ENCODE measurements at regions not wholly inside any gene's neighbourhood (a gene's known extent, or its start where the extent isn't known, plus 50 kb on each side); places are given as distances from the start of the nearest gene placed in this dataset.
"Not testable (repeated sequence)": the region's sequence is repeated elsewhere in the genome, so short reads cannot be mapped to it uniquely, and the experiment has no call there.

- not testable (repeated sequence) for DNase-seq (ENCODE audit: low read depth, low spot score)
These were observed 79.2 kb downstream of the PXDC1 start for GRCh38 chr6:3672339-3672738.

GRCh38 chr6:3671382-3671781 is 80.1 kb downstream of the PXDC1 start:
- DNase-seq (ENCODE audit: low read depth, low spot score) = no peak

GRCh38 chr6:3670356-3670755 is 81.2 kb downstream of the PXDC1 start:
- no peak for DNase-seq (ENCODE audit: low read depth, low spot score)

- no peak for DNase-seq (ENCODE audit: low read depth, low spot score)
These were observed 81.6 kb downstream of the PXDC1 start for GRCh38 chr6:3669916-3670315.

GRCh38 chr6:3665608-3666007 is 85.9 kb downstream of the PXDC1 start:
- DNase-seq (ENCODE audit: low read depth, low spot score) = no peak

DNA sequence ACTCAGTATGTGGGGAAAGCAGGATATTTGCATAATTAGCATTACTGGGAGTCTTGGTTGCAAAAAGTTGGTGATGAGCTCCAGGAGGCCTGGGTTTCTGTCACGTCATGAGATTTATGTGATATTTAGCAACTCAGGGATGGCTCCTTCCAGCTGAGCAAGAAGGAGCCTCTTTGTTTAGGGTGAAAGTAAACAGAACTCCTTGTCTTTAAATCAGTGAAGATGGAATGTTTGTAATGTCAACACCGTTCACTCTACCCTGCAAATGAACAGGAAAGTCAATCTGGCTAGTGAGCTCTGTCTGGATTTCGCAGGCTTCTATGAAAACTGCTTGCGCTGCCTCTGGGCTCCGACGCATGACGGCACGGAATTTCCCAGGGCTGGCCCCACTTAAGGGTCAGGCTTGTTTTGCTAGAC is 86.9 kb downstream of the PXDC1 start:
- peak; percentile 86 for DNase-seq (ENCODE audit: low read depth, low spot score)

GRCh38 chr6:3663811-3664210 is 87.7 kb downstream of the PXDC1 start:
- no peak for DNase-seq (ENCODE audit: low read depth, low spot score)

DNA sequence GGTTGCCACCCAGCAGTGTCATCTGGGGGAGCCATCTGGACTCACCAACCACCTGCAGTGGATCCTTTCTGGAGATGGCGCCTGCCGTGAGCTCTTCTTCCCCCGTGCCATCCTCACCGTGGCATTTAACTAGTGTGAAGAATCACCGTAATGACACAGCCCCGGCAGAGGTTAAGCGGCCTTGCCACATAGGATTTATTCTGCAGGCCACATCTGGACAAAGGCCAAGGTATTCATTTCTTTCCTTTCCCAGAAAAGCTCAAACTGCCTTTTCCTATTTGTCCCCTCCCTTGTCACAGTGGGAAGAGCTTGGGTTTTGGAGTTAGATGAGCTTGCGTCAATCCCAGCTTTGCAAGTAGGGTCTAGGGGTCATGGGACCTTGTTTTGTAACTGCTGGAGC is 88.4 kb downstream of the PXDC1 start:
- DNase-seq (ENCODE audit: low read depth, low spot score) = no peak

DNA sequence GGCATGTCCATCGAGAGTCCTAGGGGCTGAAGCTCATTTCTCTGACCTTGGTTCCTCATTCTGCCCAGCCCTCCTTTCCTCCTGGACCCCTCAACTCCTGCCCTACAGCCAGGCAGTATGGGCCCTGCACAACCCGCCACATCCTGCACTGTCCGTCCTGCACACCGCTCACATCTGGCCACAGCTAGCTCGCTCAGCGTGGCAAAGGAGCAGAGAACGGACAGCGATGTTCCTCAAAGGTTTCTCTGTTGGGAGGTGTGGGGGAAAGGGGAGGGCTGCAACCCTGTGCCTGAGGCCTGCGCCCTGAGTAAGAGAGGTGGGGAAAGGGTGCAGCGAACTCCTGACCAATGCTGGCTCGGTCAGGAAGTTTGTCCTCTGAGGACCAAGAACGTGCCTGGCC is 90.1 kb downstream of the PXDC1 start:
- no peak for DNase-seq (ENCODE audit: low read depth, low spot score)

- no peak for DNase-seq (ENCODE audit: low read depth, low spot score)
These were observed 91.0 kb downstream of the PXDC1 start for GRCh38 chr6:3660473-3660872.

GRCh38 chr6:3659748-3660147 is 91.8 kb downstream of the PXDC1 start:
- no peak for DNase-seq (ENCODE audit: low read depth, low spot score)

DNA sequence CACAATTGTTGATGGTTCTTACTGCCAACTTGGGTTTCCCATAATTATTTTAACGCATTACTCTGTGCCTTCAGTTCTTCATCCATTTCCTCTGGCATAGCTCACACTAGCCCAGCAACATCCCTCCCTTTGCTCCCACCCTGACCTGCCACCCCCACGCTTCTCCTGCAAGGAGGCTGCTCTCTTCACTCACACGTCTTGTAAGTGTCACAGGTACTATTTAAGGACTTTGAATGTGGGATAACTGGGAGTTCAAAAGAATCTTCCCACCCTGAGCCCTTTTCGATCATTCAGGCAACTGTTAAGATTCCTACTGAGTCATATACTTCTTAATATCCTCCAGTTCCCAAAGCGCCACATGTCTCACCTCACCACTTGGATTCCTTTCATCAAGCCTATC is 95.4 kb downstream of the PXDC1 start:
- DNase-seq (ENCODE audit: low read depth, low spot score) = no peak

GRCh38 chr6:3654898-3655297 is 96.6 kb downstream of the PXDC1 start:
- DNase-seq (ENCODE audit: low read depth, low spot score) = no peak

DNA sequence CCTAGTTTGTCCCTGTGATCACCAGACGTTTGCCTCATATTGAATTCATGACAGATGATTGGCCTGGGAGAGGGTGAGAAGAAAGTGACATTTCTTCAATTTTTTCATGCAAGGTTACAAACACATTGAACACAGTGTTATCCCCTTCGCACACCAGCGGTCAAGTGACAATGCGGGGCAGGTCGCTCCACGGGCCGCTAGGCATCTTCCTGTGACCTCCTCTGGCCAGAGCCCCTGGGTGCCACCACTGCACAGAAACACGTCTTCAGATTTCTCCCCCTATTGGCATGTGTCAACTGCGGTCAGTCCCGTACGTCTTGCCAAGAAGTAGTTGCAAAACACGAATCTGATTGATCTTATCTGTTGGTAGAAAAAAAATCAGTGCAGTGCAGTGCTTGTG is 97.1 kb downstream of the PXDC1 start:
- no peak for DNase-seq (ENCODE audit: low read depth, low spot score)

DNA sequence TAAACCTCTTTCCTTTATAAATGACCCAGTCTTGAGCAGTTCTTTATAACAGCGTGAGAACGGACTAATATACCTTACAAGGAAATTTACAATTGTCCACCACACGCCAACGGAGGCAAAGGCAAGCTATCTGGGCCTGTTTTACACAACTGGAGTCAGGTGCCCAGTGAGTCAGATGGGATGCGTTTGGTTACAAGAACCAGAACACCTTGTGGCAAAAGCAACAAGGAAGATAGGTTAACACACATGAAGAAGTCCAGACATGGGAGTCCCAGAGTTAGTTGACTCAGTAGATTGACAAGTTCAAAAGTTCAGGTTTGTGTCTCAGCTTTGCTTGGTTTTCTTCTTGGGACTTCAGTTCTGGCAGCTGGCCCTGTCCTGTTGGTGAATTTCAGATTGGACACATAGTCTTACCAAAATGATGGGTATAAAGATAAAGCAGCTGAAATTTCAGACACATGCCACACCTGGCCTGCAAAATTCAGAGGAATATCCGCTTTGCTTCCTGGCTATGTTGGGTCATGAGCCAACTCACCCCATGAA is 97.9 kb downstream of the PXDC1 start:
- no peak for DNase-seq (ENCODE audit: low read depth, low spot score)

GRCh38 chr6:3651698-3652229 is 99.7 kb downstream of the PXDC1 start:
- no peak for DNase-seq (ENCODE audit: low read depth, low spot score)

DNA sequence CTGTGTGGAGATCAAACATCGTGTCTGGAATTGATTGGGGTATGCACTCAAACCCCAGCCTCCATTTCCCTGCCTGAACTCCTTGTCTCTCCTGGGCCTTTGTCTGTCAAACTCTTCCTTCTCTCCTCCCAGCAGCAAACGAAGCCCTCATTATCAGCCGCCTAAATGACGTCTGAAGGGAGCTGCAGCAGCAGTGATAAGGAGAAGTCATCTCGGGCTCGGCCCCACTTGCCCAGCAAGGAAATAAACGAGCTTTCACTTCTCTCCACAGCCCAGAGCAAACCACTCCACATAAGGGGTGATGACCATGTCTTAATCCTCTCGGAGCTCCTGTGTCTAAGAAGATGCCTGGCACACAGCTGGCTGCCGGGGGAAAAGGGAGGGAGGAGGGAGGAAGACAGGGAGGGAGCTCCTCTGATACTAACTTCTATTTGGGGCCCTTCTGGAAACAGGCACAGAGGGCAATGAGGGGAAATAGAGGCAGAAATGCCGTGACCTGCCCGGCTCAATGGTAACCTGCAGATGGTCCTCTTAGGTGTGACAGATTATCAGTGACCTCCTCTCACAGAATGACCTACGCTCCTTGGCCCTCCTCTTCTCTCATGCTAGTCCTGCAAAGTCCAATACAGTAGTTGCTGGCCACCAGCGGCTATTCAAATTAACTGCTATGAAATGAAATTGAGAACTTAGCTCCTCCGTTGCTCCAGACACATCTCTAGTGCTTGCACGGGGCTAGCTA is 100.4 kb downstream of the PXDC1 start:
- DNase-seq (ENCODE audit: low read depth, low spot score) = no peak

- no peak for DNase-seq (ENCODE audit: low read depth, low spot score)
These were observed 101.2 kb downstream of the PXDC1 start for GRCh38 chr6:3650076-3650958.

- DNase-seq (ENCODE audit: low read depth, low spot score) = no peak
These were observed 102.8 kb downstream of the PXDC1 start for GRCh38 chr6:3648724-3649123.

GRCh38 chr6:3646616-3647362 is 104.7 kb downstream of the PXDC1 start:
- DNase-seq (ENCODE audit: low read depth, low spot score) = no peak

GRCh38 chr6:3644739-3645012 is 106.8 kb downstream of the PXDC1 start:
- peak; percentile 32 for DNase-seq (ENCODE audit: low read depth, low spot score)
